ENCODE measurements at regions not wholly inside any gene's neighbourhood (a gene's known extent, or its start where the extent isn't known, plus 50 kb on each side); places are given as distances from the start of the nearest gene placed in this dataset.

DNA sequence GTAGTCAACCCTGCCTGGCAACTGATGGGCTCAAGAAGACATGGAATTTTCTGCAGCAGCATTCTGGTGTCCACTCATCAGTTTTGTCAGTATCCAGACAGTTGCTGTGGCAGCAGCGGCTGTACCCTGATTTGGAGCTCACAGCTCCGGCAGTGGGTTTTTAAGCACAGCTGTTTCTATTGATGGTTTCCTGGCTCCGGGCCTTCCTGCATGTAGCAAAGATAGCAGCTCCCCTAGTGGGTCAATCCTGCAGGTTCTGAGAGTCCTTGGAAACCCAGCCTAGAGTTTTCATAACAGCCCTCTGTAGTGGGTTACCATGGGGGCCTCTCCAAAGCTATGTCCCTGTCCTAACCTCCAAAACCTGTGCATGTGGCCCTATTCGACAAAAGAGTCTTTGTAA is 84.0 kb upstream of the ATP6AP2 start:
- H3K27ac ChIP-seq (ENCODE audit: control insufficient read depth, insufficient read depth): no peak overlapping the region
- H3K9me3 ChIP-seq (replicated peaks; ENCODE audit: control insufficient read depth, insufficient read depth, low read length): no peaks in the 10 kb centered on the region
- H3K4me1 ChIP-seq (ENCODE audit: control insufficient read depth, insufficient read depth, low read length): no peaks in the 10 kb centered on the region
- FAIRE-seq (no peak), ATAC-seq (no peak), DNase-seq (ENCODE audit: low read depth, low spot score) (no peak)
- no peak overlapping the region for H3K4me3 ChIP-seq
- H2AFZ ChIP-seq (ENCODE audit: control insufficient read depth, low read depth, low read length): no peak overlapping the region
- H4K20me1 ChIP-seq (ENCODE audit: control insufficient read depth, insufficient read depth): no peaks in the 10 kb centered on the region
- no peak overlapping the region for H3K4me2 ChIP-seq (ENCODE audit: control insufficient read depth, insufficient read depth)
- 57% methylated on average over 4 of the region's 4 CpGs for WGBS (ENCODE audit: insufficient coverage, insufficient replicate concordance, low lambda C conversion rate, missing lambda C conversion rate)
- RAD21 ChIA-PET (ENCODE audit: unreplicated experiment): no interaction called here
- no peak for TF ChIP-seq EZH2 (IDR thresholded peaks at IDR 0.05; ENCODE audit: borderline replicate concordance, control insufficient read depth, low read depth, low read length)
- no peak for TF ChIP-seq ZNF384 (IDR thresholded peaks at IDR 0.05; ENCODE audit: borderline replicate concordance, low read depth, low read length)
- H3K79me2 ChIP-seq (ENCODE audit: control insufficient read depth, insufficient read depth, low read length): no peaks in the 10 kb centered on the region
- in situ Hi-C loops (cut with MboI): no loop called here
- no peaks in the 10 kb centered on the region for H3K36me3 ChIP-seq (ENCODE audit: control insufficient read depth in 2 of 2, insufficient read depth in 2 of 2, low read length in 1 of 2)
- intact Hi-C loops (cut with micrococcal nuclease; ENCODE audit: unreplicated experiment): no loop called here
- POLR2A ChIA-PET: no interaction called here
- BruUV-seq (replicated peaks): no TSS peak
- H3K27me3 ChIP-seq (replicated peaks in 1 of 2; ENCODE audit: control insufficient read depth in 2 of 2, insufficient read depth in 2 of 2, low read length in 1 of 2): no peaks in the 10 kb centered on the region
- no peak overlapping the region for H3K9ac ChIP-seq (ENCODE audit: control insufficient read depth, insufficient read depth, low read length)
- SMC1A ChIA-PET (ENCODE audit: uncharacterized antibody, unreplicated experiment): no interaction called here
- CTCF ChIA-PET: no interaction called here

DNA sequence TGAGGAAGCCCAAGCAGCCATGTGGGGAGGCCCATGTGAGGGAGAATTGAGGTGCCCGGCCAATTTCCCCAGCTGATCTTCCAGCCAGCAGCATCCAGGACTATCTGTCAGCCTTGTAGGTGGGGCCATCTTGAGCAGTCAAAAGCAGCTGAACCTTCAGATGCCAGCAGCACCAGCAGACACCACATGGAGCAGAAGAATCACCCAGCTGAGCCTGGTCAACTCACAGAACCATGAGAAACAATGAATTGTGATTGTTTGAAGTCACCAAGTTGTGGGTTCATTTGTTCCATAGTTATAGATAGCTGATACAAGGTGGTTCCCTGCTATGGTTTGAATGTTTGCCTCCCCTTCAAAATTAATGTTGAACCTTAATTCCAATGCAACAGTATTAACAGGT is 85.1 kb upstream of the ATP6AP2 start:
- H3K4me3 ChIP-seq: no peak overlapping the region
- H3K9ac ChIP-seq (ENCODE audit: control insufficient read depth, insufficient read depth, low read length): no peak overlapping the region
- no peak overlapping the region for H3K4me2 ChIP-seq (ENCODE audit: control insufficient read depth, insufficient read depth)
- H2AFZ ChIP-seq (ENCODE audit: control insufficient read depth, low read depth, low read length): no peak overlapping the region
- ChIA-PET POLR2A (no interaction called here), SMC1A (ENCODE audit: uncharacterized antibody, unreplicated experiment) (no interaction called here), CTCF (no interaction called here), RAD21 (ENCODE audit: unreplicated experiment) (no interaction called here)
- no peak for ATAC-seq
- FAIRE-seq: no peak
- H3K36me3 ChIP-seq (ENCODE audit: control insufficient read depth in 2 of 2, insufficient read depth in 2 of 2, low read length in 1 of 2): no peaks in the 10 kb centered on the region
- no peaks in the 10 kb centered on the region for H3K79me2 ChIP-seq (ENCODE audit: control insufficient read depth, insufficient read depth, low read length)
- WGBS (ENCODE audit: insufficient coverage, insufficient replicate concordance, low lambda C conversion rate, missing lambda C conversion rate): 91% methylated on average over 1 of the region's 1 CpG
- no TSS peak for BruUV-seq (replicated peaks)
- intact Hi-C loops (cut with micrococcal nuclease; ENCODE audit: unreplicated experiment) (no loop called here), in situ Hi-C loops (cut with MboI) (no loop called here)
- H3K9me3 ChIP-seq (replicated peaks; ENCODE audit: control insufficient read depth, insufficient read depth, low read length): no peaks in the 10 kb centered on the region
- no peaks in the 10 kb centered on the region for H3K4me1 ChIP-seq (ENCODE audit: control insufficient read depth, insufficient read depth, low read length)
- H3K27me3 ChIP-seq (replicated peaks in 1 of 2; ENCODE audit: control insufficient read depth in 2 of 2, insufficient read depth in 2 of 2, low read length in 1 of 2): no peaks in the 10 kb centered on the region
- no peaks in the 10 kb centered on the region for H4K20me1 ChIP-seq (ENCODE audit: control insufficient read depth, insufficient read depth)
- no peak overlapping the region for H3K27ac ChIP-seq (ENCODE audit: control insufficient read depth, insufficient read depth)
- no peak for DNase-seq (ENCODE audit: low read depth, low spot score)
- TF ChIP-seq, protein P1, sequence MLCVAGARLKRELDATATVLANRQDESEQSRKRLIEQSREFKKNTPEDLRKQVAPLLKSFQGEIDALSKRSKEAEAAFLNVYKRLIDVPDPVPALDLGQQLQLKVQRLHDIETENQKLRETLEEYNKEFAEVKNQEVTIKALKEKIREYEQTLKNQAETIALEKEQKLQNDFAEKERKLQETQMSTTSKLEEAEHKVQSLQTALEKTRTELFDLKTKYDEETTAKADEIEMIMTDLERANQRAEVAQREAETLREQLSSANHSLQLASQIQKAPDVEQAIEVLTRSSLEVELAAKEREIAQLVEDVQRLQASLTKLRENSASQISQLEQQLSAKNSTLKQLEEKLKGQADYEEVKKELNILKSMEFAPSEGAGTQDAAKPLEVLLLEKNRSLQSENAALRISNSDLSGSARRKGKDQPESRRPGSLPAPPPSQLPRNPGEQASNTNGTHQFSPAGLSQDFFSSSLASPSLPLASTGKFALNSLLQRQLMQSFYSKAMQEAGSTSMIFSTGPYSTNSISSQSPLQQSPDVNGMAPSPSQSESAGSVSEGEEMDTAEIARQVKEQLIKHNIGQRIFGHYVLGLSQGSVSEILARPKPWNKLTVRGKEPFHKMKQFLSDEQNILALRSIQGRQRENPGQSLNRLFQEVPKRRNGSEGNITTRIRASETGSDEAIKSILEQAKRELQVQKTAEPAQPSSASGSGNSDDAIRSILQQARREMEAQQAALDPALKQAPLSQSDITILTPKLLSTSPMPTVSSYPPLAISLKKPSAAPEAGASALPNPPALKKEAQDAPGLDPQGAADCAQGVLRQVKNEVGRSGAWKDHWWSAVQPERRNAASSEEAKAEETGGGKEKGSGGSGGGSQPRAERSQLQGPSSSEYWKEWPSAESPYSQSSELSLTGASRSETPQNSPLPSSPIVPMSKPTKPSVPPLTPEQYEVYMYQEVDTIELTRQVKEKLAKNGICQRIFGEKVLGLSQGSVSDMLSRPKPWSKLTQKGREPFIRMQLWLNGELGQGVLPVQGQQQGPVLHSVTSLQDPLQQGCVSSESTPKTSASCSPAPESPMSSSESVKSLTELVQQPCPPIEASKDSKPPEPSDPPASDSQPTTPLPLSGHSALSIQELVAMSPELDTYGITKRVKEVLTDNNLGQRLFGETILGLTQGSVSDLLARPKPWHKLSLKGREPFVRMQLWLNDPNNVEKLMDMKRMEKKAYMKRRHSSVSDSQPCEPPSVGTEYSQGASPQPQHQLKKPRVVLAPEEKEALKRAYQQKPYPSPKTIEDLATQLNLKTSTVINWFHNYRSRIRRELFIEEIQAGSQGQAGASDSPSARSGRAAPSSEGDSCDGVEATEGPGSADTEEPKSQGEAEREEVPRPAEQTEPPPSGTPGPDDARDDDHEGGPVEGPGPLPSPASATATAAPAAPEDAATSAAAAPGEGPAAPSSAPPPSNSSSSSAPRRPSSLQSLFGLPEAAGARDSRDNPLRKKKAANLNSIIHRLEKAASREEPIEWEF (IDR thresholded peaks at IDR 0.05; ENCODE audit: insufficient replicate concordance, low read depth, low read length): no peak
- no peak for TF ChIP-seq PAX5 (IDR thresholded peaks at IDR 0.05; ENCODE audit: borderline replicate concordance, low read depth, low read length)
- TF ChIP-seq YY1 (IDR thresholded peaks at IDR 0.05; ENCODE audit: low read depth, low read length): no peak
- TF ChIP-seq, protein P2, sequence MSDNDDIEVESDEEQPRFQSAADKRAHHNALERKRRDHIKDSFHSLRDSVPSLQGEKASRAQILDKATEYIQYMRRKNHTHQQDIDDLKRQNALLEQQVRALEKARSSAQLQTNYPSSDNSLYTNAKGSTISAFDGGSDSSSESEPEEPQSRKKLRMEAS (IDR thresholded peaks at IDR 0.05; ENCODE audit: low read depth, low read length): no peak
- no peak for TF ChIP-seq EED (IDR thresholded peaks at IDR 0.05; ENCODE audit: low read depth)
- TF ChIP-seq, protein P3, sequence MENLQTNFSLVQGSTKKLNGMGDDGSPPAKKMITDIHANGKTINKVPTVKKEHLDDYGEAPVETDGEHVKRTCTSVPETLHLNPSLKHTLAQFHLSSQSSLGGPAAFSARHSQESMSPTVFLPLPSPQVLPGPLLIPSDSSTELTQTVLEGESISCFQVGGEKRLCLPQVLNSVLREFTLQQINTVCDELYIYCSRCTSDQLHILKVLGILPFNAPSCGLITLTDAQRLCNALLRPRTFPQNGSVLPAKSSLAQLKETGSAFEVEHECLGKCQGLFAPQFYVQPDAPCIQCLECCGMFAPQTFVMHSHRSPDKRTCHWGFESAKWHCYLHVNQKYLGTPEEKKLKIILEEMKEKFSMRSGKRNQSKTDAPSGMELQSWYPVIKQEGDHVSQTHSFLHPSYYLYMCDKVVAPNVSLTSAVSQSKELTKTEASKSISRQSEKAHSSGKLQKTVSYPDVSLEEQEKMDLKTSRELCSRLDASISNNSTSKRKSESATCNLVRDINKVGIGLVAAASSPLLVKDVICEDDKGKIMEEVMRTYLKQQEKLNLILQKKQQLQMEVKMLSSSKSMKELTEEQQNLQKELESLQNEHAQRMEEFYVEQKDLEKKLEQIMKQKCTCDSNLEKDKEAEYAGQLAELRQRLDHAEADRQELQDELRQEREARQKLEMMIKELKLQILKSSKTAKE (IDR thresholded peaks at IDR 0.05; ENCODE audit: low read depth, poor library complexity, severe bottlenecking): no peak
- TF ChIP-seq, protein P4, sequence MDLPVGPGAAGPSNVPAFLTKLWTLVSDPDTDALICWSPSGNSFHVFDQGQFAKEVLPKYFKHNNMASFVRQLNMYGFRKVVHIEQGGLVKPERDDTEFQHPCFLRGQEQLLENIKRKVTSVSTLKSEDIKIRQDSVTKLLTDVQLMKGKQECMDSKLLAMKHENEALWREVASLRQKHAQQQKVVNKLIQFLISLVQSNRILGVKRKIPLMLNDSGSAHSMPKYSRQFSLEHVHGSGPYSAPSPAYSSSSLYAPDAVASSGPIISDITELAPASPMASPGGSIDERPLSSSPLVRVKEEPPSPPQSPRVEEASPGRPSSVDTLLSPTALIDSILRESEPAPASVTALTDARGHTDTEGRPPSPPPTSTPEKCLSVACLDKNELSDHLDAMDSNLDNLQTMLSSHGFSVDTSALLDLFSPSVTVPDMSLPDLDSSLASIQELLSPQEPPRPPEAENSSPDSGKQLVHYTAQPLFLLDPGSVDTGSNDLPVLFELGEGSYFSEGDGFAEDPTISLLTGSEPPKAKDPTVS (IDR thresholded peaks at IDR 0.05; ENCODE audit: low read depth, low read length): no peak
